ENCODE measurements at regions not wholly inside any gene's neighbourhood (a gene's known extent, or its start where the extent isn't known, plus 50 kb on each side); places are given as distances from the start of the nearest gene placed in this dataset.

- TF ChIP-seq ZNF692 (tag by site-specific recombination; IDR thresholded peaks at IDR 0.05), result no peak
These were observed 410.9 kb upstream of the JARID2 start (continued) for GRCh38 chr6:14834851-14835530.

- Histone ChIP-seq H3K4me3 (ENCODE audit: low read depth, low read length) (no peak overlapping the region), H3K9me3 (ENCODE audit: control insufficient read depth, insufficient read depth, low read depth, low read length) (no peaks in the 10 kb centered on the region), H3K27ac (ENCODE audit: extremely low read depth, low read depth, low read length) (no peak overlapping the region), H3K4me1 (ENCODE audit: control insufficient read depth, insufficient read depth, low read length) (no peaks in the 10 kb centered on the region), H3K36me3 (ENCODE audit: control insufficient read depth in 2 of 2, insufficient read depth in 1 of 2, low read length in 2 of 2) (no peaks in the 10 kb centered on the region)
- CTCF ChIA-PET, result no interaction called here
- POLR2A ChIA-PET, result no interaction called here
- TF ChIP-seq ZNF362 (tag by site-specific recombination; IDR thresholded peaks at IDR 0.05) (no peak), ZNF140 (tag by site-specific recombination; IDR thresholded peaks at IDR 0.05) (no peak), ZNF394 (tag by site-specific recombination; IDR thresholded peaks at IDR 0.05; ENCODE audit: borderline replicate concordance) (no peak), PRDM10 (tag by site-specific recombination; IDR thresholded peaks at IDR 0.05) (no peak), ZNF548 (tag by site-specific recombination; IDR thresholded peaks at IDR 0.05) (no peak), HIC1 (tag by site-specific recombination; IDR thresholded peaks at IDR 0.05) (no peak), ZNF121 (tag by site-specific recombination; IDR thresholded peaks at IDR 0.05) (no peak), TSHZ1 (tag by site-specific recombination; IDR thresholded peaks at IDR 0.05; ENCODE audit: borderline replicate concordance) (no peak), ZBTB21 (tag by site-specific recombination; IDR thresholded peaks at IDR 0.05) (no peak), WT1 (tag by site-specific recombination; IDR thresholded peaks at IDR 0.05) (no peak), ZFP41 (tag by site-specific recombination; IDR thresholded peaks at IDR 0.05; ENCODE audit: borderline replicate concordance) (no peak), ZNF785 (tag by site-specific recombination; IDR thresholded peaks at IDR 0.05) (no peak), ZNF561 (tag by site-specific recombination; IDR thresholded peaks at IDR 0.05; ENCODE audit: borderline replicate concordance) (no peak), ZNF292 (tag by site-specific recombination; IDR thresholded peaks at IDR 0.05; ENCODE audit: borderline replicate concordance, low read depth) (no peak), HOXA7 (CRISPR knock-in tag; IDR thresholded peaks at IDR 0.05; ENCODE audit: borderline replicate concordance) (no peak), TRIM28 (IDR thresholded peaks at IDR 0.05; ENCODE audit: borderline replicate concordance, low read length) (no peak), ZSCAN30 (tag by site-specific recombination; IDR thresholded peaks at IDR 0.05) (no peak), KLF9 (tag by site-specific recombination; IDR thresholded peaks at IDR 0.05; ENCODE audit: low read depth) (no peak), ZNF513 (tag by site-specific recombination; IDR thresholded peaks at IDR 0.05) (no peak)
These were observed 408.4 kb upstream of the JARID2 start for GRCh38 chr6:14837435-14837834.
